ENCODE measurements at regions not wholly inside any gene's neighbourhood (a gene's known extent, or its start where the extent isn't known, plus 50 kb on each side); places are given as distances from the start of the nearest gene placed in this dataset.

DNA sequence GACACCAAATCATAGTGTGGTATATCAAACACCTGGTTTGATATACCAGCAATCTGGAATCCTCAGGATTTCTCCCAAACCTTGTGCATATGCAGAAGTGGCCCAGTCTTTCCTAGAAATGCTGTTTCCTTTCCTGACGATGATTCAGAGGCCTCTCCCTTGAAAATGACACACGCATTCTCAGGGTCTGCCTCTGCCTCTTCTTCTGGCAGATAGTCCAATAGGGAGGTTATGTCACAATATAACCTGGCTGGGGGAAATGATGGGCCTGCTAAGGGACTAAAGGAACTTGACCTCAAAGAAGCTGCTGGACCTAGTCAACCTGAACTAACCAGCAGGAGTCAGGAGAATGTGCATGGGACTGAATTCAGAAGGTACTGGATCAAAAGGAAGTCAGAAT, 435.2 kb downstream of the IDS start:
- TF ChIP-seq, protein P1, sequence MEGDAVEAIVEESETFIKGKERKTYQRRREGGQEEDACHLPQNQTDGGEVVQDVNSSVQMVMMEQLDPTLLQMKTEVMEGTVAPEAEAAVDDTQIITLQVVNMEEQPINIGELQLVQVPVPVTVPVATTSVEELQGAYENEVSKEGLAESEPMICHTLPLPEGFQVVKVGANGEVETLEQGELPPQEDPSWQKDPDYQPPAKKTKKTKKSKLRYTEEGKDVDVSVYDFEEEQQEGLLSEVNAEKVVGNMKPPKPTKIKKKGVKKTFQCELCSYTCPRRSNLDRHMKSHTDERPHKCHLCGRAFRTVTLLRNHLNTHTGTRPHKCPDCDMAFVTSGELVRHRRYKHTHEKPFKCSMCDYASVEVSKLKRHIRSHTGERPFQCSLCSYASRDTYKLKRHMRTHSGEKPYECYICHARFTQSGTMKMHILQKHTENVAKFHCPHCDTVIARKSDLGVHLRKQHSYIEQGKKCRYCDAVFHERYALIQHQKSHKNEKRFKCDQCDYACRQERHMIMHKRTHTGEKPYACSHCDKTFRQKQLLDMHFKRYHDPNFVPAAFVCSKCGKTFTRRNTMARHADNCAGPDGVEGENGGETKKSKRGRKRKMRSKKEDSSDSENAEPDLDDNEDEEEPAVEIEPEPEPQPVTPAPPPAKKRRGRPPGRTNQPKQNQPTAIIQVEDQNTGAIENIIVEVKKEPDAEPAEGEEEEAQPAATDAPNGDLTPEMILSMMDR (conservative IDR thresholded peaks at IDR 0.05; ENCODE audit: low read depth, low read length): no peak
- no peak for TF ChIP-seq EZH2phosphoT487 (IDR thresholded peaks at IDR 0.05; ENCODE audit: borderline replicate concordance, low read length)
